Esophagus squamous epithelium (tissue), 4 donors: ENCODE measurements at regions not wholly inside any gene's neighbourhood (a gene's known extent, or its start where the extent isn't known, plus 50 kb on each side); places are given as distances from the start of the nearest gene placed in this dataset.

Experiments
- CTCF ChIP-seq, 6 experiments: fragments of 450-650 bp in 4 of 6; fragments of 200-600 bp in 2 of 6; sonication (generic) in 2 of 6; IDR thresholded peaks; one replicate each; pipeline ENCODE4 v1.5.1; 2016 to 2019; ENCODE audit warnings: antibody characterized with exemption in 6 of 6, mild to moderate bottlenecking in 4 of 6, moderate library complexity in 4 of 6
- POLR2A ChIP-seq, 4 donors: fragments of 450-650 bp; IDR thresholded peaks; one replicate each; pipeline ENCODE4 v1.6.1; 2017; ENCODE audit warnings: antibody characterized with exemption in 4 of 4, mild to moderate bottlenecking in 4 of 4, moderate library complexity in 3 of 4

- TF ChIP-seq POLR2A (IDR thresholded peaks at IDR 0.05) (no peak), CTCF (IDR thresholded peaks at IDR 0.05) (no peak)
These were observed 133.0 kb downstream of the SNX19 start for GRCh38 chr11:130783323-130783722.
